Activated effector memory CD4-positive, alpha-beta T cell treated with anti-CD3 and anti-CD28 coated beads, Interleukin-2, amount 50 U/mL, for 16 hours (primary cell): ENCODE measurements at regions not wholly inside any gene's neighbourhood (a gene's known extent, or its start where the extent isn't known, plus 50 kb on each side); places are given as distances from the start of the nearest gene placed in this dataset.

ENCODE experiments used
- DNase-seq: peaks from one replicate; pipeline ENCODE4 v3.0.0-alpha.2; 2020

DNA sequence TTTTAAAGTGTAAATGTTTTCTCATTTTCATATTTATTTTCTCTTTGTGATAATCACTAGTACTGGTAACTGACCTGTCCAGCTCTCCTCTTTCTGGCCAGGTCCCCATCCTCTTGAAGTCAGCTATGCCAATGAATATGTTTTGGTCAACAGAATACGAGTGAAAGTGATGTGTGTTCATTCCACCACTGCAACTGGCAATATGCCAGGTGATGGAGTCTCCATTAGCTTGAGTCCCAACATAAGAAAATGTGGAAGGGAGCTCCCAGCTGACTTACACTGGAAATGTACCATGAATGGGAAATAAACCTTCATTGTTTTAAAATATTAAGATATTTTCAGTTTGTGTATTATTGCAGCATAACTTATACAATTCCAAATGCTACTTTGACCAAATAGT is 75.8 kb downstream of the CCDC34 start:
- no peak for DNase-seq

DNA sequence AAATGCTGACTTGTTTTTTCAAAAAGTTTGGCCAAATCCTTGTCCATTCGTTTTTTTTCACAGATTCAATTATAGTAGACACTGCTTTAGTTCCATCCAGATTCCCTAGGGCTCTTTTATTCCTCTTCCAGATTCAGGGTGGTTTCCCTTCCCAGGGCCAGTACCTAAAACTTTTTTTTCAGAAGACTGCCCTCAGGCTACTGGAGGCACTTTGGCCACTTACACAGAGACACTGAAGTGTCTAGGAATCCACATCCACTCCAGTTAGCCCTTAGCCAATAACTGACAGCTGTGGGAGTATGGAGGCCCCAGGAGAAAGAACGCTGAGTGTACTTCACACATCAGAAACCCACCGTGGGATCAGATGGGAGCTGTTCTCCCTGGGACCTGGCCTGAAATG is 77.3 kb downstream of the CCDC34 start:
- no peak for DNase-seq

DNA sequence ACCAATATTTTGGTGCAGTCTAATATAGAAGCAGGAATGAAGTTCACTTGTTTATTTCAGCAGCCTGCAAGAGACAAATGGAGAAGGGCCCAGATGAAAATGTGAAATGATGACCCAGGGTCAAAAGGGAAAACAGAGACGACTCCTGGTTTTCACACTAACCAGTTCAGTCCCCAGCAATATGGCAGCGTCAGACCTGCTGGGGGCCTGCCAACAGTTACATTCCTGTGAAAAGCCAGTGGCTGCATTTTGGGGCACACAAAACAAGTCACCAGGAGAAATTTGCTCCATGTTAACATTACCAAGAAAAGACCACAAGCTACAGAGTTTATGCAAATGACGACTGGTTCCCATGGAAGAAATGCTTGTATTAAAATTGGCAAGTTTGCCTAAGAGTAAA is 80.2 kb downstream of the CCDC34 start:
- DNase-seq = no peak

DNA sequence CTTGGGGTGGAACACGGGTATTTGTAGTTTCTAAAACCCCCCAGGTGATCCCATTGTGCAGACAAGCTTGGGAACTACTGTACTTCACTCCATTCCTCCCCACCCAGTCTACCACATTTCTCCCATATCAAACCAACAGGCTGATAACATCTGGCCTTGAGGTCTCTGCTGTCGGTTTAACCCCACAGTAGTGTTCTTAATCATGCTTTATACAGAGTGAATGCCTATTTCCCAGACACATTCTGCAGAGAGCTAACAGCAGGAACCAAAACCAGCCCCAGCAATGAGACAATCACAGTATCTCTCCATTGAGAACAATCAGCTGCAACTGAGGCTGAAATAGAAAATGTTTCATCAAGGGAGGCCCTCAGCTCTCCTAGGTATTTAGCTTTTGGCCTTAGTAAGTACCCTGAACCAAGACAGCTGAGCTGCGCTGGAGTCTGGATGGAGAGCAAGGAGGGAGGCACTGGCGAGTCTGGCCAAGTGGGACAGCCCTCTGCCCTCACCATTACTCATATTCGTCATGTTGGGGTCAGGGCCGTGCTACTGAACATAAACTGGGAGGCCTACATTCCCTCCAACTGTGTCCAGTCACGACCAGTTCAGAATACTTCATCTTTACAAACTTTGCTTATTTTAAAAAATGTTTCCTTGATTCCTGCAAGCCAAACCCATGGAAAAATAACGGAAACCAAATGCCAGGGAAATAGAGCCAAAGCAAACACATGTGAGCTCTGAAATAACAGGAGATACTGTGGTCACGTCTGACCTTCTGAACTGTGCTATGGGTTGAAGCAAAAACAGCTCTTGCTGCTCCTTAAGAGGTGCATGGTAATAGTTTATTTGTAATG is 81.0 kb downstream of the CCDC34 start:
- DNase-seq = no peak

DNA sequence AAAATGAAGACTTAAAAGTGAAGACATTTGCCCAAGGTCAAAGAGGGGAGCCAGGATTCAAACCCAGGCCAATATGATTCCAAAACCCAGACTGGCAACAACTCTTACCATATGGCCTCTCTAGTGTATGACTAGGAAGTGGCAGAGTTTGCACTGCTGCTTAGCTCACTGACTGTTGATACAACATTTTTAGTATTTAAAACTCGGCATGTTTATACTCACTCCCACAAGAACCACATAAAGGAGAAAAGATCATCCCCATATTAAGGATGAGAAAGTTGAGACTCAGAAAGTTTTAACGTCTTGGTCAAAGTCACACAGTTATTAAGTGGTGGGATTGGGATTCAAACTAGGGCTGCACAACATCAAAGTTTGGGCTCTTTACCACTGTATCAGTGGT is 81.7 kb downstream of the CCDC34 start:
- no peak for DNase-seq

DNA sequence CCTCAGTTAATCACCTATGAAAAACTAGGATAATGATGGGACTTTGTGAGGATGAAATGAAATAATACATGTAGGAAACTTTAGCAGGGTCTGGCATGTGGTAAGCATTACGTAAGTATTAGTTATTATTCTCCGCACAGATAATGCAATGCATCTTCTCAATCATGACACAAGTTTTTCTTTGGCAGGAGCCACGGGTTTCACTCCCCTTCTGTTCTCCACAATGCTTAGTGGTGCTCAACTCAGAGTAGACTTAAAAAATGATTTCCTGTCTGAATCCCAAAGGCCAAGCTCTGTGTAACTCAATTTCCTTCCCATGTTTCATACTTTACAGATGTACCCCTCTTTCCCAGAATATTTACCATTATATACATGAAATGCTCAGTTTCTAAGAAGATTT is 82.9 kb downstream of the CCDC34 start:
- no peak for DNase-seq

DNA sequence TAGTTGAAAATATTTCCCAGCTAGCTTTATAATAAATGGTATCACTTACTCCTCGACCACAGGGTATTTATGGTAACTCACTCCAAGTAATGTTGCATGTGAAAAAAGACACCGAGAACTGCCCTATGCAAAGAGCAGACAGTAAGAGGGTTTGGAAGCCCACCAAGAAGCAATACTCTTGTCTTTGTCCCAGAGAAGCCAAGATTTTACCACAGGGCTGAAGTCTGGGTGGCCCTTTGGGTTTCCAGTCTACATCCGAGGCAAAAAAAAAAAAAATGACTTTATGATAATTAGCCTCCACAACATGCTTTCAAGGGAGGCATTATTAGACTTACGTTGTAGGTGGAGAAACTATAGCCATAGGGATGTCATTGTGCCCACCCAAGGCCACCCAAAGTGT is 83.6 kb downstream of the CCDC34 start:
- DNase-seq = no peak

DNA sequence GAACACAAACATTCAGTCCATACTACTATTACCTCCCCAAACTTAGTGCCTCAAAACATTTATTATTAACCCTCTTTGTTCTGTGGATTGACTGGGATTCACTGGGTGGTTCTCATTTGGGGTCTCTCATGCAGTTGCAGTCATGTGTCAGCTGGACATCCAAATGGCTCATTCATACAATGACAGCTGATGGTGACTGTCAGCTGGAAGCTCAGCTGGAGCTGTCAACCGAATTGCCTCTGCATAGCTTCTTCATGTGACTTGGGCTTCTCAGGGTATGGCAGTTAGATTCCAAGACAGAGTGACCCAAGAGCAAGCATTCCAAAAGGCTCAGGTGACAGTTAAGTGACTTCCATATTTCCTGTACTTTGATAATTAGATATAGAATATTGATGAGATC is 85.2 kb downstream of the CCDC34 start:
- no peak for DNase-seq

DNA sequence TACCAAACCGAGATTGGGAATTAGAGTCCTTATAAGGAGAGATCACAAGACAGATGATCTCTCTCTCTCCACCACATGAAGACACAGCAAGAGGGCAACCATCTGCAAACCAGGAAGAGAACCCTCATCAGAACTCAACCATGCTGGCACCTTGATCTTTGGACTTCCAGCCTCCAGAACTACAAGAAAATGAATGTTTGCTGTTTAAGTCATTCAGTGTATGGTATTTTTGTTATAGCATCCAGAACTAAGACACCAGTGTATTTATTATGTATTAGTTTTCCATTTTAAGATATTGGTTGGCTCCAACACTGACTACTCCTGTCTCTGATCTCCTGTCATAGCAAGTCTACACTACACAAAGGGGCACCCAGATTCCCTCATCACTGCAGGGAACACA is 86.9 kb downstream of the CCDC34 start:
- DNase-seq = no peak

DNA sequence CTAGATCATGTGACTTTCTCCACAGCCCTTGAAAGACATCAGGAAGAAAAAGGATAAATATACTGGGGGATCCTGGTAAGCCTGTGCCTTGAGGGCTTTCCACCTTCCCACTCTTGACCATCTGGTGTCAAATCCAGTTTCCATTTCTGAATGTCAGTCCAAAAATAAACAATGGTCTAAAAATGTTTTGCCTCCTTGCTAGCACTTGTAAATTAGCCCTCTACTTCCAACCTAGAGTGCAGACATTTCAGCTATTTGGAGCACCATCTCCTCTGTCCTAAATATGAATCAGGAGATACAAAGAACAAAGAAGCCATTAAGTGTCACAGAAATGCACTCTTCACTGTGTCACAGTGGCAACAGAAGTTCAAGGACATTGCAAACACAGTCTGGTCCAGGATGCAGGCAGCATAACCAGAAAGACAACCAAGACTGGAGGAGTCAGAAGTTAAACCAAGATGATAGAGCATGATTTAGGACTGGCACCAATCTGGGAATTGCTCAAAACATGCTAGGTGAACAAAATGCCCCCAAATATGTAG is 88.1 kb downstream of the CCDC34 start:
- DNase-seq = no peak

DNA sequence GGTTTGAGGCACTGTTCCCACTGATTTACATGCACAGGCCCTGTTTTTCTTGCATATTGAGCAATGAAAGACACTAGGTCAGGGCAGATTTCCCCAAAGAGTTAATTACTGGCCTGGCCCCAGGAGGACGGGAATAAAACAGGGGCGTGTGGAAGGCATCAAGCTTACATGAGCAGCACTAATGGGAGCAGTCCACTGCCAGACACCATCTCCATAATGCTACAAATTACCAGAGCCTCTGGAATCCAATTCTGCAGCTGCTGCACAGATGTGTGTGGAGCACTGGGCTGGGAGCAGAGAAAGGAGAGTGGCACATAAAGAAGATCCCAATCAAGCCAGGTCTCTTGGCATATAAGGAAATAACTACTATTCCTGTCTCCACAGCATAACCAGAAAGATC is 96.9 kb downstream of the CCDC34 start:
- DNase-seq = no peak

DNA sequence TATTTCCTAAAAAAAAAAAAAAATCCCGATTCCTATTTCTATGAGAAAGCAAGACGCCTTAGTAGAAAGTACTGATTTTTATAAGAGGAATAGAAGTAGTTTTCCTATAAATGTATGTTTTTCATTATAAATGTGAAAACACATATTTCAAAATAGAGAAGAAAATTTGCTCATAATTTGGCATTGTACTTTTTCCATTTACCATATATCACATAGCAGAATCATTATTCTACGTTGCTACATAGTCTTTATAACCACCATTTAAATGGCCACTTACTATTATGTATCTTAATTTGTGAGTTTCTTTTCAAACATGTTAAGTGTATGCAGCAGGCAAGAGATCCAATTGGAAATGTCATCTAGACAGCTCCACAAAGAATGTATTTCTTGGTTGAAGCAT is 99.0 kb downstream of the CCDC34 start:
- DNase-seq = no peak

DNA sequence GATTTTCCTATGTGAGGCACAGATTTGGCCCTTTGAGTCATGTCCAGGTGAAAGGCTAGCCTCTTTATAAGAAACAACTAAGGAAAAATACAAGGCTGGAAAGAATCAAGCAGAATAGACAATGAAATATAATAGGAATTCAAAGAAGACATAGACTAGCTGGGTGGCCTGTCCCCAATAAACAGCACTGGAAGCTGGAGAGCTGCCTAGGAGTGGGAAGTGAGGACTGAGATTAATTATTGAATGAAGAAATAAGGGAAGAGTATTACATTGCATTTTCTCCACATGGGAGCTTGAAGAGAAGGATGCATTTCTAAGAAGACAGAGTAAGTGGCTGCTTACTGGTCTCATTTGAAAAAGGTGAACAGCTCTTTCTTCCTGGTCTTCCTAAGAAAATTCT is 100.0 kb downstream of the CCDC34 start:
- no peak for DNase-seq

DNA sequence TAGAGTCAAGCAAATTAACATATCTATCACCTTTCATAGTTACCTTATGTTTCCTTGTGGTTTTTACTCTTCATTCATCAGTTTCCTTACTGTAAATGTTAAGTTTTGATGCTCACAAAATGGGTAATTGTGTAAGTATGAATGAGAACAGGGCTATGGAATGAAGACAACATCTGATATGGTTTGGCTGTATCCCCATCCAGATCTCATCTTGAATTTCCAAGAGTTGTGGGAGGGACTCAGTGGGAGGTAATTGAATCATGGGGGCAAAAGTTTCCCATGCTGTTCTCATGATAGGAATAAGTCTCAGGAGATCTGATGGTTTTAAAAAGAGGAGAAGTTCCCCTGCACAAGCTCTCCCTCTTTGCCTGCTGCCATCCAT is 107.6 kb downstream of the CCDC34 start:
- no peak for DNase-seq

DNA sequence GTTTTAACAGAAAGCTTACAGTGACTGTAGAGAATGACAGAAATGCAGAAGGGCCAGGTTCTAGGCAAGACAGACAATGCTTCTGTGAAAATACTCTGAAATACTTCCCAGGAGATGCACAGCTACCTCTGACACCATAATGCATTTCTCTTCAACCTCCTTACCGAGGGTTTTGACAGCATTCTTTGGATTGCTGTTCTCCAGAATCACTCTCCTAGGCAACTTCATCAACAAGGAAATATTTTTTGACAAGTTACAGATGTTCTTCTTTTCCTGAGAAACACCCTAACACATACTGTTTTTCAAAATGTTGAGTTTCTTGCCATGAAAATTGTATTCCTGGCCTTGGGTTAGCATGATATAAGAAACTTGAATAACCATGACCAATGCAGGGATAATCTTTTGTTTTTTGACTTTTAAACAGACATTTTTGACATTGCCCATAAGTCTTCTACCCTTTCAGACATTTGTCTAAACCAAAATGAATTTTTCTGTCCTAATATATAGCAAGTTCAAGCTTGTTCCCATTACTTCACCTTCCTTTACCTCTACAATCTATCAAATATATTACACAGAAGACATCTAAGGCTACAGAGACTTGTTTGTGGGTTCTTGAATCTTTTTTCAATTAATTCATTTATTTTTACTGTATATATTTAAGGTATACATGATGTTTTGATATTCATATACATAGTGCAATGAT is 108.1 kb downstream of the CCDC34 start:
- no peak for DNase-seq

DNA sequence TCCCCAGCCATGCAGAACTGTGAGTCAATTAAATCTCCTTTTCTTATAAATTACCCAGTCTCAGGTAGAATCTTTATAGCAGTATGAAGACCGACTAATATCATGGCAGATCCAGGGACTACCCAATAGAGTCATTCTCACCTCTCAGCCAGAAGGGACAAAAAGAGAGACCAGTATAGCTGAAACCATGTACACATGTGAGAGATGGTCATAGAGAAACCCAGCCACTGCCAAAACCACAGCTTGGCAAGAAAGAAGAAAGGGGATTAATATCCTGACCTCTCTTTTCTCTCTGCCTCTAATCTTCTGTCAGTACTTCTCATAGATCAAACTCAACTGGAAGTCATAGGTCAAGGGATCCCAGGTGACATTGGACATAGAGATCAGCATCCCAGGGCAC is 109.8 kb downstream of the CCDC34 start:
- DNase-seq = no peak

DNA sequence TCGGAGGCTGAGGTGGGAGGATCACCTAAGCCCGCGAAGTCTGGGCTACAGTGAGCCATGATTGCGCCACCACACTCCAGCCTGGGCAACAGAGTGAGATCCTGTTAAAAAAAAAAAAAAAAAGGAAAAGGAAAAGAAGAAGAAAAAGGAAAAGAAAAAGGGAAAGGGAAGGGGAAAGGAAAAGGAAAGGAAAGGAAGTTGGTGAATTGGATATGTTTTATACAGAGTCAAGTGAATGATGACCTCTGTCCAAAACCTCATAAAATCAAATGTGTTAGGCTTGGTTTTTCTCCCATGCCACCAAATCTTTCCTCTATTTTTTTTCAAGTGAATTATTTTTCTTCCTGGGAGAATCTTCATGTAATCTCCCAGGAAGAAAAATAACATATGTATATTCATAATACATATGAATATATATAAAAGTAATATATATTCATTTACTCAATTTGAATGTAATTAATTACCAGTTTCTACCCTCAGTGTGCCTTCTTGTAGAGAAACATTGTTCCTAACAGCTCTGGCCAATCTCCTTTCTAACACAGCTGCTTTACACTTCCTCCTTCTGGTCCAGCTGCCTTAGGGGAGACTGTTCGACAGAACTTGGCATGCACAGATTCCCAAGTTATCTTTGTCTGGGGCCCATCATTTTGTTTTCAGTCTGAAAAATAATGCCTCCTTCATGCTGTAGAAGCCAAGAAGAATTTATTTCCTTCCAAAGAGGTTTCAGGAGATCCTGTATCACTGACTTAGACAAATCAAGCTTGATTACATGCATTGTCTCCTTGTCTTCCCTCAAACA is 111.9 kb downstream of the CCDC34 start:
- no peak for DNase-seq

DNA sequence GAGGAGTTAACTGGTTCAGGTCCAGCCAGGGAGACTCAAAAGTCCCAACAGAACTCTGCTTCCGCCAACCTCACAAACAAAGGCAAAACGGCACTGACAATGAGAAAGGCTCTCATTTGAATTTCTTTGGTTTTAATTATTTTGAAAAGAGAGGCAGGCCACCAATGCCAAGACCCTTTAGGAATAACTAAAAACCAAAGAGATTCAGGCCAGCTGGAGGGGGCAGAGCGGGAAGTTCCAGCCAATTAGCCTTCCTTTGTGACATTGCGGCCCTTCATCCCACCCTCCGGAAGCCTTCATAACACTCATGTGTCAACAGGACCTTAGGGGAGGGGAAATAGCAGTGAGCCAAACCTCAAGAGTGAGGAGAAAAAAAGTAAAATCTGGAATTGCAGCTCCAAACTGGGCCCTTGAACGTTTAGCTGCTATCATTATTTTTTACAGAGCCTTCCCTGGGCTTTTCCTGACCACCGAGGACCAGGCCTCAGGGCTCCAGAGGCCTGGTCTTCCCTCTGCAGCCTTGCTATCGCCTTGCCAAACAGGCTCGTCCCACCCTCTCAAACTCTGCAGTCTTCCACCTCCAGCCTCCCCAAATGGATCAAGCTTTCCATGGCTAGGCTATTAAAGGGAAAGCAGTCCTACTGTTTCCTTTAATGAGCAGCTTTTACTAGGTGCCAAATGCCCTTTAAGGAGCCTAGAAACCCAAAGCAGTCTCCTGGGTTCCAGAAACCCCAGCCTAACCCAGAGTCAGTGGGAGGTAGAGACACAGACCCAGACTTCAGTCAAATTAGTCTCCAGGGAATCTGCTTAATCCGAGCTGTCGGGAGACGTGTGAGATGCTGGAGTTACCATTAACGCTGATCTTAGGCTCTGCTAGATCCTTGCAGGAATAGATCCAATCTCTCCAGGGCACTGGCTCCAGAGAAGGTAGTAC is 114.2 kb downstream of the CCDC34 start:
- DNase-seq = no peak

DNA sequence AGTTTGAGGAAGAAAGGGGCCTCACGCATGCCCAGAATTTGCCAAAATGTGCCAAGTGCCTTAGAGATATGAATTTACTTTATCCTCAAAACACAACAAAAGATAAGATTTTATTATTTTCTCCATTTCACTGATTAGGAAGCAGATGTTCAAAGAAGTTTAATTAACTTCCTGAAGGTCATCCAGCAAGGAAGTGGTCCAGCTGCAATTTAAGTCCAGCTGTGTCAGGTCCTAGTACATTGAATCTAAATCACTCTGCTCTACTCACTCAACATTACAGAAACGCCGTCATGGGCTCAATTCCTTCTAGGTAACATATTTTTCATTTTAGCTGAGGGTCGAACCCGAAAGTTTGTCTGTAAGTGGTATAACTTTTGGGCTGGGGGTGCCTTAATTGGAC is 115.4 kb downstream of the CCDC34 start:
- no peak for DNase-seq

DNA sequence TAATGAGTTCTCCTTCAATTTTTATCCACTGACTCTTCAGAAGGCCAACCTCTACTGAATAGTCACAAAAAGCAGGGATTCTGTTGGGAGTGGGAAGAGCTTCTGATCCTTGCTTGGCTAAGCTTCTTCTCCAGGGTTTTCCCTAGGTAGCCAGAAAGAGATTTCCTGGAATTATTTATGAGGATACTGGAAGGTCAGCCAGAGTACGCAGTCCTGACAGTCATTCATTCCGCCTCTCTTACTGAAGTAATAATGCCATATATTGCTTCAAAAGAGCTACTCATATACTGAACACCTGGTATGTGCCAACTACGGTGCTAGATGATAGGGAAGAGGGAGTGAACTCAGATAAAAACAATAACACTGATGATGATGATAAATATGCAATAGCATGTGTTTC is 116.1 kb downstream of the CCDC34 start:
- DNase-seq = no peak

DNA sequence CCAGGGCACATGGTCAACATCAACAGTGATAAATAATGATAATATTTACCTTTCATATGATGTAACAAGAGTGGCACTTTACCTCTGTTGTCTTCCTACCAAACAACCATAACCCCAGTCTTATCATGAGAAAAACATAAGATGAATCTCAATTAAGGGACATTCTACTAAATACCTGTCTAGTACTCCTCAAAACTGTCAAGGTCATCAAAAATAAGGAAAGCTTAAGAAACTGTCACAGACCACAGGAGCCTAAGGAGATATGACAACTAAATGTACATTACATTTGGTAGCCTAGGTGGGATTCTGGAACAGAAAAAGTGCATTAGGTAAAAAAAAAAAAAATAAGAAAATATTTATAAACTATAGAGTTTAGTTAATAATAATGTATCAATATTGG is 118.1 kb downstream of the CCDC34 start:
- no peak for DNase-seq

DNA sequence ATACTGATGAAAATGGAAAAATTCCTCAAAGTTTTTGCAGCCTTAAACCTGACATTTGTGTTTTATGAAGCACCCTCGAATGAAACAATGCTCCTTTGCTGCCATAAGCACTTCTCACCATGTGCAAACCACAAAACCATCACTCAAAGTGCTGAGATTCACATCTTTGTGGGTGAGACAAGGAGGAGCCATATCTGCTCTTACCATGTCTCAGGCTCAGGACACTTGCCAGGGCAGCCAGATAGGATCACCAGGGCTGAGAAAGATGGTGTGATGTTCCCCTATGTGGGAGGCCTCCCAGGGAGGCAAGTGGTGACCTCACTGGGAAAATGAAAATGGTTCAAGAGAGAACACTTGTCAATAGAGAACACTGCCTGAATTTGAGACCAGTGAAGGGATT is 120.4 kb downstream of the CCDC34 start:
- DNase-seq = no peak
